Heart right ventricle (tissue), 16 donors: ENCODE measurements at regions not wholly inside any gene's neighbourhood (a gene's known extent, or its start where the extent isn't known, plus 50 kb on each side); places are given as distances from the start of the nearest gene placed in this dataset.
"Not testable (repeated sequence)": the region's sequence is repeated elsewhere in the genome, so short reads cannot be mapped to it uniquely, and the experiment has no call there.

ENCODE experiments used
- ATAC-seq, 8 donors: fragments of 200-7000 bp; cut with Tn5 transposase; one replicate each; pipeline ENCODE4 v1.9.1; 2020; ENCODE audit warnings: mild to moderate bottlenecking in 8 of 8, moderate library complexity in 8 of 8, moderate number of reproducible peaks in 1 of 8
- DNase-seq, 2 donors: peaks; one replicate each; pipeline ENCODE4 v3.0.0-alpha.2; 2020
- H3K27ac ChIP-seq, 10 donors: fragments of 200-600 bp; sonication (generic) in 2 of 10; one replicate each; pipeline versions ENCODE4 v1.5.0 to v1.8.0; 2020 to 2022; ENCODE audit warnings: mild to moderate bottlenecking in 3 of 10
- H3K27me3 ChIP-seq, 7 donors: fragments of 200-600 bp; one replicate each; pipeline ENCODE4 v1.8.0; 2021 to 2022; ENCODE audit warnings: mild to moderate bottlenecking in 2 of 7
- H3K36me3 ChIP-seq, 9 donors: fragments of 200-600 bp; sonication (generic) in 1 of 9; one replicate each; pipeline versions ENCODE4 v1.5.0 to v1.8.0; 2020 to 2022; ENCODE audit warnings: mild to moderate bottlenecking in 2 of 9
- H3K4me1 ChIP-seq, 9 donors: fragments of 200-600 bp; sonication (generic) in 1 of 9; one replicate each; pipeline versions ENCODE4 v1.5.0 to v1.8.0; 2020 to 2022; ENCODE audit warnings: mild to moderate bottlenecking in 4 of 9
- H3K4me3 ChIP-seq, 10 donors: fragments of 200-600 bp; sonication (generic) in 2 of 10; one replicate each; pipeline versions ENCODE4 v1.5.0 to v1.8.0; 2020 to 2022; ENCODE audit warnings: mild to moderate bottlenecking in 7 of 10, moderate library complexity in 2 of 10
- H3K9me3 ChIP-seq, 11 donors: fragments of 200-600 bp in 10 of 11; sonication (generic) in 2 of 11; one replicate each; pipeline versions ENCODE4 v1.5.0 to v1.8.0; 2013 to 2022; ENCODE audit warnings: mild to moderate bottlenecking in 2 of 11, control low read depth in 1 of 11, moderate library complexity in 1 of 11
- WGBS, 2 donors: extraction: QIAGEN DNeasy Blood & Tissue Kit; methylation state at CpG; one replicate each; pipeline ENCODE4 v1.1.7; 2013; ENCODE audit warnings: inconsistent platforms in 1 of 2; 5-methylcytosine and 5-hydroxymethylcytosine counted together
- intact Hi-C, 10 donors: fragments of 100-400 bp; cut with DNase I; formaldehyde crosslinking; loops; one replicate each; pipeline versions ENCODE4 v1.11.1 to v1.14.2; 2022
- TF ChIP-seq, protein P1 (sequence below), 9 donors: fragments of 200-600 bp; sonication (generic) in 2 of 9; IDR thresholded peaks; one replicate each; pipeline versions ENCODE4 v1.5.0 to v1.8.0; 2021 to 2022; ENCODE audit warnings: antibody characterized with exemption in 9 of 9, mild to moderate bottlenecking in 5 of 9, moderate library complexity in 1 of 9
- donor health status: Arrhythmogenic right ventricular cardiomyopathy.
- donor health status: ischemic (EF 13 %, LVEDD 7.1; RV severe dilation, severe dysfunction).
- donor health status: healthy with polysubstance abuse.
- donor health status: DM: no; HTN: yes; CAD: no.
- donor health status: DM: no; HTN: no; CAD: no.
- donor health status: ischemic (EF 25% LVEDD 6.9; RV normal size, moderate dysfunction).
- donor health status: ischemic (EF 25% LVEDD 5.7; RV mildly dilated, moderate dysfunction).
- donor health status: healthy.
- donor health status: DM: yes; HTN: yes; CAD: no.
- donor health status: Ischemic cardiomyopathy.
- donor health status: ischemic (EF 35%, LVEDD 5.7; RV mildly dilated, moderate dysfunction).
- donor health status: nonischemic (EF 11% LVEDD 7.7; RV severe dilation, severe dysfunction).
- donor health status: DM: yes; HTN: yes; CAD: no.
- donor health status: PGD.
- donor health status: ischemic (EF 29% LVEDD 5.4; RV normal size, mild dysfunction).
- donor health status: nonischemic (EF 23%, LVEDD 6.1; RV moderate dilation, normal function).

DNA sequence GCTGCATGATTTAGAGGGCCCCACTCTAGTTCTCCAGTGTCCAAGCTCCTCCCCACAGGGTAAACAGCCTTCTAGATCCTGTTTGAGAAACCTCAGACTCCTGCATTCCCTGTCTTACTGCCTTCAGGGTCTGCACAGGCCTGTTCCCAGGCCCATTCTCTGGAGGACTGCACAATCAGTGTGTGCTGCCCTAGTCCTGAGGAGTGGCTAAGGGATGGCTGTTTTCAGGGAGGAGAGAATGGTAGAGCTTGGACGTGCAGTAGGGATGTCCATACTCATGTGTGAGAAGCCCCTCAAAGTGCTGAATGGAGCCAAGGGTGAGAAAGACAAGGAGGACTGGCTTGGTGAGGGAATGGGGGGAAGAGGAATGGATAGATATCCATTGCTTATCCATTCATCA lies 103.8 kb upstream of the CCDC90B start:
- no peaks in the 10 kb centered on the region for H3K36me3 ChIP-seq
- peaks cover 0 to 38% (median 17%) of the 10 kb centered on the region in 11 donors for H3K9me3 ChIP-seq
- DNase-seq (no peak), ATAC-seq (no peak)
- H3K4me3 ChIP-seq: no peak overlapping the region
- no peak overlapping the region for H3K27ac ChIP-seq
- no peaks in the 10 kb centered on the region for H3K4me1 ChIP-seq
- TF ChIP-seq, protein P1, sequence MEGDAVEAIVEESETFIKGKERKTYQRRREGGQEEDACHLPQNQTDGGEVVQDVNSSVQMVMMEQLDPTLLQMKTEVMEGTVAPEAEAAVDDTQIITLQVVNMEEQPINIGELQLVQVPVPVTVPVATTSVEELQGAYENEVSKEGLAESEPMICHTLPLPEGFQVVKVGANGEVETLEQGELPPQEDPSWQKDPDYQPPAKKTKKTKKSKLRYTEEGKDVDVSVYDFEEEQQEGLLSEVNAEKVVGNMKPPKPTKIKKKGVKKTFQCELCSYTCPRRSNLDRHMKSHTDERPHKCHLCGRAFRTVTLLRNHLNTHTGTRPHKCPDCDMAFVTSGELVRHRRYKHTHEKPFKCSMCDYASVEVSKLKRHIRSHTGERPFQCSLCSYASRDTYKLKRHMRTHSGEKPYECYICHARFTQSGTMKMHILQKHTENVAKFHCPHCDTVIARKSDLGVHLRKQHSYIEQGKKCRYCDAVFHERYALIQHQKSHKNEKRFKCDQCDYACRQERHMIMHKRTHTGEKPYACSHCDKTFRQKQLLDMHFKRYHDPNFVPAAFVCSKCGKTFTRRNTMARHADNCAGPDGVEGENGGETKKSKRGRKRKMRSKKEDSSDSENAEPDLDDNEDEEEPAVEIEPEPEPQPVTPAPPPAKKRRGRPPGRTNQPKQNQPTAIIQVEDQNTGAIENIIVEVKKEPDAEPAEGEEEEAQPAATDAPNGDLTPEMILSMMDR (IDR thresholded peaks at IDR 0.05): no peak
- no peaks in the 10 kb centered on the region for H3K27me3 ChIP-seq
- 51 to 53% methylated on average over 1 of the region's 1 CpG for WGBS, 2 donors
- intact Hi-C loops: no loop called here

DNA sequence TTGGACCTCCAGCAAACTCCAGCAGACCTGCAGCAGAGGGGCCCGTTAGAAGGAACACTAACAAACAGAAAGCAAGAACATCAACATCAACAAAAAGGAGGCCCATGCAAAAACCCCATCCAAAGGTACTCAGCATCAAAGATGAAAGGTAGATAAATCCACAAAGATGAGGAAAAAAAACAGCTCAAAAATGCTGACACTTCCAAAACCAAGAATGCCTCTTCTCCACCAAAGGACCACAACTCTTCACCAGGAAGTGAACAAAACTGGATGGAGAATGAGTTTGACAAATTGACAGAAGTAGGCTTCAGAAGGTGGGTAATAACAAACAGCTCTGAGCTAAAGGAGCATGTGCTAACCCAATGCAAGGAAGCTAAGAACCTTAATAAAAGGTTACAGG lies 97.7 kb upstream of the CCDC90B start:
- H3K27ac ChIP-seq, H3K36me3 ChIP-seq, intact Hi-C loops, H3K4me1 ChIP-seq, ATAC-seq, H3K4me3 ChIP-seq, H3K27me3 ChIP-seq, DNase-seq: not testable (repeated sequence)
- WGBS, 2 donors: 69 to 82% methylated on average over 1 of the region's 1 CpG
- peaks cover 0 to 67% (median 9%) of the 10 kb centered on the region in 11 donors for H3K9me3 ChIP-seq

DNA sequence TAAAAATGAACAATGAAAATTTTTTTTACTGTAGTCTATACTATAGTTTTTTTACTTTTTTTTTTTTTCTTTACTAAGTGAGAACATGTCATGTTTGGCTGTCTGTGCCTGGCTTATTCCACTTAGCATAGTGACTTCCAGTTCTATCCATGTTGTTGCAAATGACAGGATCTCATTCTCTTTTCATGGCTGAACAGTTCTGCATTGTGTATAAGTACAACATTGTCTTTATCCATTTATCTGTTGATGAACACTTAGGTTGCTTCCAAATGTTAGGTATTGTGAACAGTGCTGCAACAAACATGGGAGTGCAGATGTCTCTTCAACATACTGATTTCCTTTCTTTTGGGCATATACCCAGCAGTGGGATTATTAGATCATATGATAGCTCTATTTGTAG lies 88.1 kb upstream of the CCDC90B start:
- no peaks in the 10 kb centered on the region for H3K27me3 ChIP-seq
- H3K4me3 ChIP-seq: no peak overlapping the region
- TF ChIP-seq, protein P1 (IDR thresholded peaks at IDR 0.05): no peak
- no peaks in the 10 kb centered on the region for H3K36me3 ChIP-seq
- H3K4me1 ChIP-seq: no peaks in the 10 kb centered on the region
- DNase-seq: no peak
- ATAC-seq: no peak
- no peak overlapping the region for H3K27ac ChIP-seq
- intact Hi-C loops: no loop called here
- H3K9me3 ChIP-seq: peaks cover 0 to 11% (median 0%) of the 10 kb centered on the region in 11 donors

DNA sequence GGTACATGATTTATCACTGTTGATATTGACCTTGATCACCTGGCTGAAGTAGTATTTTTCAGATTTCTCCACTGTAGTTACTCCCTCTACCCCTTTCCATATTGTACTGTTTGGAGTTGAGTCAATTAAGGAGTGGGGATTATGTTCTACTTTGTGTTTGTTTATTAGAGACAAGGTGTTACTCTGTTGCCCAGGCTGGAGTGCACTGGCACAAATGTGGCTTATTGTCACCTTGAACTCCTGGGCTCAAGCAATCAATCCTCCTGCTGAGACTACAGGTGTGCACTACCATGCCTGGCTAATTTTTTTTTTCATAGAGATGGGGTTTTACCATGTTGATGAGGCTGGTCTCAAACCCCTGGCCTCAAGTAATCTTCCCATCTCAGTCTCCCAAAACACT lies 85.3 kb upstream of the CCDC90B start:
- no peak for ATAC-seq
- no peak for DNase-seq
- Histone ChIP-seq H3K4me3 (no peak overlapping the region), H3K27ac (no peak overlapping the region), H3K9me3 (peaks cover 0 to 36% (median 16%) of the 10 kb centered on the region in 11 donors), H3K36me3 (no peaks in the 10 kb centered on the region), H3K4me1 (no peaks in the 10 kb centered on the region), H3K27me3 (no peaks in the 10 kb centered on the region)
- intact Hi-C loops: no loop called here
- TF ChIP-seq, protein P1 (IDR thresholded peaks at IDR 0.05): no peak

DNA sequence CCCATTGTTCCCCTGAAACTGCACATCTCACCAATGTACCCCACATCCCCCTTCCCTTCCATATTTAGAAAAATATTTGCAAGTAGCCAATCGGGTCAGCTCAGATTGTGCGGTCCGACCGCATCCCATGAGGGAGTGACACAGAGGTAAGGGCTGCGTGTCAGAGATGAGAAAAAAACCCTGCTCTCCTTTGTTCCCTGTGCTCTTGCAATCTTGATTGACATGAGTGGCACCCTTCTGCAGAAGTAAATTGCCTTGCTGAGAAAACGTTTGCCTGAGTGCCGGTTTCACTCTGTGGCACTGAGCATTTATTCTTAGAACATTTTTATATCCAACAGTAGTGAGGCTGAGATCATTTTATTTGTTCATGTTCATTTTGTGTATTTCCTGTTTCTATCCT lies 81.6 kb upstream of the CCDC90B start:
- H3K27ac ChIP-seq: no peak overlapping the region
- WGBS, 2 donors: 91 to 95% methylated on average over 7 of the region's 7 CpGs
- H3K9me3 ChIP-seq: peaks cover 0 to 30% (median 16%) of the 10 kb centered on the region in 11 donors

More for the DNA sequence above, 81.6 kb upstream of the CCDC90B start:
- ATAC-seq: no peak
- intact Hi-C loops: no loop called here
- no peaks in the 10 kb centered on the region for H3K27me3 ChIP-seq
- no peak for DNase-seq
- TF ChIP-seq, protein P1 (IDR thresholded peaks at IDR 0.05): no peak
- no peaks in the 10 kb centered on the region for H3K36me3 ChIP-seq
- no peaks in the 10 kb centered on the region for H3K4me1 ChIP-seq
- H3K4me3 ChIP-seq: no peak overlapping the region
